Gastrocnemius medialis (tissue), 4 donors: ENCODE measurements at regions not wholly inside any gene's neighbourhood (a gene's known extent, or its start where the extent isn't known, plus 50 kb on each side); places are given as distances from the start of the nearest gene placed in this dataset.

ENCODE experiments used
- CTCF ChIP-seq, 5 experiments: fragments of 450-650 bp in 3 of 5; fragments of 200-600 bp in 2 of 5; sonication (generic) in 2 of 5; IDR thresholded peaks in 4 of 5; conservative IDR thresholded peaks in 1 of 5; 1 replicate in 4 of 5; 2 replicates in 1 of 5; pipeline ENCODE4 v1.5.1; 2016 to 2019; ENCODE audit warnings: antibody characterized with exemption in 5 of 5, mild to moderate bottlenecking in 3 of 5, moderate library complexity in 3 of 5
- POLR2A ChIP-seq, 2 donors: fragments of 450-650 bp; IDR thresholded peaks; one replicate each; pipeline ENCODE4 v1.6.1; 2017; ENCODE audit warnings: antibody characterized with exemption in 2 of 2, mild to moderate bottlenecking in 2 of 2, moderate library complexity in 2 of 2

- TF ChIP-seq POLR2A (IDR thresholded peaks at IDR 0.05): no peak
- no peak for TF ChIP-seq CTCF (IDR thresholded peaks at IDR 0.05 in 4 of 5, conservative IDR thresholded peaks at IDR 0.05 in 1 of 5)
Measured at GRCh38 chr11:39304586-39304985, 2154.9 kb downstream of the LRRC4C start.
